GM12878 (cell line): ENCODE measurements at regions not wholly inside any gene's neighbourhood (a gene's known extent, or its start where the extent isn't known, plus 50 kb on each side); places are given as distances from the start of the nearest gene placed in this dataset.

Source experiments
- CTCF ChIP-seq, 3 experiments: IDR thresholded peaks in 2 of 3; conservative IDR thresholded peaks in 1 of 3; 2 replicates each; pipeline ENCODE4 v1.5.1; 2011; ENCODE audit warnings: low read depth in 3 of 3, low read length in 3 of 3, mild to moderate bottlenecking in 3 of 3, control low read depth in 2 of 3, moderate library complexity in 2 of 3, inconsistent platforms in 1 of 3, mixed read lengths in 1 of 3; ENCODE audit not compliant: control insufficient read depth in 2 of 3, insufficient read depth in 1 of 3; ENCODE audit errors: extremely low read depth in 1 of 3
- EP300 ChIP-seq, 2 experiments: fragments of 150-350 bp in 1 of 2; IDR thresholded peaks; 2 replicates each; pipeline ENCODE4 v1.6.1; 2011 to 2012; ENCODE audit warnings: low read depth in 2 of 2, low read length in 2 of 2, borderline replicate concordance in 1 of 2, improper control_type of control experiment in 1 of 2, inconsistent platforms in 1 of 2; ENCODE audit not compliant: control insufficient read depth in 1 of 2
- EZH2 ChIP-seq: IDR thresholded peaks from 2 replicates; pipeline ENCODE4 v1.6.1; 2012; ENCODE audit warnings: low read depth, mild to moderate bottlenecking, control low read depth, inconsistent platforms, low read length, borderline replicate concordance; ENCODE audit not compliant: control insufficient read depth
- HDAC6 ChIP-seq: fragments of 200-600 bp; sonication (generic); IDR thresholded peaks from one replicate; pipeline ENCODE4 v1.8.0; 2017; ENCODE audit warnings: antibody characterized with exemption; ENCODE audit not compliant: unreplicated experiment
- IRF3 ChIP-seq: fragments of 450-650 bp; IDR thresholded peaks from 2 replicates; pipeline ENCODE4 v1.6.1; 2014; ENCODE audit warnings: mild to moderate bottlenecking
- MEF2A ChIP-seq: IDR thresholded peaks from 2 replicates; pipeline ENCODE4 v1.6.1; 2011; ENCODE audit warnings: low read depth, mild to moderate bottlenecking, low read length, moderate library complexity; ENCODE audit not compliant: insufficient read depth
- NFIC ChIP-seq: IDR thresholded peaks from 2 replicates; pipeline ENCODE4 v1.6.1; 2012; ENCODE audit warnings: low read depth, mild to moderate bottlenecking, inconsistent platforms, low read length, moderate library complexity
- POLR2A ChIP-seq: IDR thresholded peaks from 2 replicates; pipeline ENCODE4 v1.6.1; 2011; ENCODE audit warnings: low read depth, mild to moderate bottlenecking, low read length
- USF1 ChIP-seq: IDR thresholded peaks from 2 replicates; pipeline ENCODE4 v1.6.1; 2011; ENCODE audit warnings: borderline replicate concordance, low read depth, mild to moderate bottlenecking, moderate library complexity, mixed read lengths, low read length; ENCODE audit not compliant: insufficient read depth; ENCODE audit errors: extremely low read length
- ZZZ3 ChIP-seq: IDR thresholded peaks from 2 replicates; pipeline ENCODE4 v1.6.1; 2011; ENCODE audit warnings: low read depth; ENCODE audit not compliant: control insufficient read depth, insufficient read length

GRCh38 chr6:156556811-156557210 is 220.4 kb upstream of the ARID1B start:
- no peak for TF ChIP-seq NFIC
- no peak for TF ChIP-seq CTCF (IDR thresholded peaks at IDR 0.05 in 2 of 3, conservative IDR thresholded peaks at IDR 0.05 in 1 of 3; ENCODE audit: control insufficient read depth in 2 of 3, extremely low read depth in 1 of 3, insufficient read depth in 1 of 3, low read depth in 3 of 3, low read length in 3 of 3)
- no peak for TF ChIP-seq IRF3
- no peak for TF ChIP-seq USF1
- no peak for TF ChIP-seq MEF2A
- no peak for TF ChIP-seq POLR2A
- no peak for TF ChIP-seq ZZZ3
- no peak for TF ChIP-seq EZH2
- no peak for TF ChIP-seq HDAC6
- TF ChIP-seq EP300 (IDR thresholded peaks at IDR 0.05; ENCODE audit: borderline replicate concordance in 1 of 2, control insufficient read depth in 1 of 2, low read depth in 2 of 2, low read length in 2 of 2), result no peak
